ENCODE measurements at regions not wholly inside any gene's neighbourhood (a gene's known extent, or its start where the extent isn't known, plus 50 kb on each side); places are given as distances from the start of the nearest gene placed in this dataset.

GRCh38 chr12:97097734-97098133 lies 190.7 kb downstream of the NEDD1 start (continued):
- TF ChIP-seq CTCF (IDR thresholded peaks at IDR 0.05) (no peak), JUND (IDR thresholded peaks at IDR 0.05) (no peak), CHD2 (IDR thresholded peaks at IDR 0.05; ENCODE audit: low read length, partially characterized antibody) (no peak), PBX3 (IDR thresholded peaks at IDR 0.05) (no peak), USF2 (IDR thresholded peaks at IDR 0.05; ENCODE audit: borderline replicate concordance, low read depth, low read length) (no peak)

GRCh38 chr12:97109441-97109840 lies 202.4 kb downstream of the NEDD1 start:
- TF ChIP-seq JUND (IDR thresholded peaks at IDR 0.05) = no peak
- TF ChIP-seq TCF12 (IDR thresholded peaks at IDR 0.05) = no peak
- no peak for TF ChIP-seq MAX (IDR thresholded peaks at IDR 0.05; ENCODE audit: low read depth)
- TF ChIP-seq EZH2phosphoT487 (IDR thresholded peaks at IDR 0.05; ENCODE audit: borderline replicate concordance, low read depth) = no peak
- TF ChIP-seq TAF1 (IDR thresholded peaks at IDR 0.05; ENCODE audit: borderline replicate concordance, low read depth, low read length) = no peak
- TF ChIP-seq PBX3 (IDR thresholded peaks at IDR 0.05) = no peak
- no peak for TF ChIP-seq POLR2AphosphoS5 (IDR thresholded peaks at IDR 0.05; ENCODE audit: low read depth, low read length)
- TF ChIP-seq GABPA (IDR thresholded peaks at IDR 0.05; ENCODE audit: low read depth) = no peak
- no peak for TF ChIP-seq USF2 (IDR thresholded peaks at IDR 0.05; ENCODE audit: borderline replicate concordance, low read depth, low read length)
- TF ChIP-seq FOXM1 (IDR thresholded peaks at IDR 0.05; ENCODE audit: low read depth) = no peak
- no peak for TF ChIP-seq RAD21 (IDR thresholded peaks at IDR 0.05; ENCODE audit: low read length)
- TF ChIP-seq RCOR1 (IDR thresholded peaks at IDR 0.05; ENCODE audit: low read length) = no peak
- TF ChIP-seq SMC3 (IDR thresholded peaks at IDR 0.05; ENCODE audit: low read depth, low read length) = no peak
- TF ChIP-seq GATA2 (CRISPR knock-in tag; IDR thresholded peaks at IDR 0.05) = no peak
- no peak for TF ChIP-seq YY1 (IDR thresholded peaks at IDR 0.05; ENCODE audit: low read depth)
- ChIA-PET CTCF (interaction anchor here (0.8 to 1.2 kb wide), 2 partner anchors 74 to 295 kb away, joined by 3 to 4 read pairs; no protein-coding TSS in a partner anchor), POLR2A (no interaction called here)
- H3K4me3 ChIP-seq (ENCODE audit: low read depth in 2 of 2, low read length in 1 of 2) = no peak overlapping the region
- H3F3A ChIP-seq (replicated peaks; ENCODE audit: insufficient read depth) = no peaks in the 10 kb centered on the region
- H3K9ac ChIP-seq = no peak overlapping the region
- no peaks in the 10 kb centered on the region for H3K36me3 ChIP-seq (replicated peaks in 1 of 2; ENCODE audit: control insufficient read depth in 1 of 2, insufficient read depth in 2 of 2, low read length in 1 of 2)
- no peaks in the 10 kb centered on the region for H3K9me3 ChIP-seq
- no peak overlapping the region for H3K4me2 ChIP-seq
- no peak for DNase-seq
- H3K4me1 ChIP-seq (ENCODE audit: control insufficient read depth in 1 of 2, insufficient read depth in 2 of 2, low read depth in 1 of 2, low read length in 1 of 2) = no peaks in the 10 kb centered on the region; a peak in 1 of 4 replicates
- no peaks in the 10 kb centered on the region for H4K20me1 ChIP-seq (ENCODE audit: insufficient read depth)
- no peak overlapping the region for H3K27ac ChIP-seq (ENCODE audit: low read depth in 2 of 2, low read length in 1 of 2)
- H2AFZ ChIP-seq (ENCODE audit: low read depth) = no peak overlapping the region
- H3K9me2 ChIP-seq = no peaks in the 10 kb centered on the region
- H3K27me3 ChIP-seq (ENCODE audit: insufficient read depth) = no peaks in the 10 kb centered on the region
- no peaks in the 10 kb centered on the region for H3K79me2 ChIP-seq (ENCODE audit: insufficient read depth)
